Omental fat pad (tissue), 3 donors: ENCODE measurements at regions not wholly inside any gene's neighbourhood (a gene's known extent, or its start where the extent isn't known, plus 50 kb on each side); places are given as distances from the start of the nearest gene placed in this dataset.
"Not testable (repeated sequence)": the region's sequence is repeated elsewhere in the genome, so short reads cannot be mapped to it uniquely, and the experiment has no call there.

ENCODE experiments used
- ATAC-seq: fragments of 150-250 bp; one replicate; pipeline ENCODE4 v1.9.1; 2016; ENCODE audit warnings: mild to moderate bottlenecking, moderate library complexity; ENCODE audit not compliant: low FRiP score
- DNase-seq: peaks from one replicate; pipeline ENCODE4 v3.0.0-alpha.2; 2019; ENCODE audit warnings: low spot score
- CTCF ChIP-seq, 3 donors: fragments of 450-650 bp; IDR thresholded peaks; one replicate each; pipeline ENCODE4 v1.5.1; 2016 to 2017; ENCODE audit warnings: antibody characterized with exemption in 3 of 3, mild to moderate bottlenecking in 3 of 3, moderate library complexity in 2 of 3

GRCh38 chr5:136736021-136736420 lies 370.7 kb upstream of the TRPC7 start:
- no peak for TF ChIP-seq CTCF (IDR thresholded peaks at IDR 0.05)
- ATAC-seq = no peak

GRCh38 chr5:136735611-136736010 lies 370.3 kb upstream of the TRPC7 start:
- ATAC-seq = not testable (repeated sequence)

More at GRCh38 chr5:136736021-136736420, 370.7 kb upstream of the TRPC7 start:
- DNase-seq = no peak

GRCh38 chr5:136734628-136735027 lies 369.3 kb upstream of the TRPC7 start:
- no peak for ATAC-seq
- no peak for DNase-seq
- no peak for TF ChIP-seq CTCF (IDR thresholded peaks at IDR 0.05)

More at GRCh38 chr5:136735611-136736010, 370.3 kb upstream of the TRPC7 start:
- not testable (repeated sequence) for DNase-seq

- no peak for TF ChIP-seq CTCF (IDR thresholded peaks at IDR 0.05)
- DNase-seq (no peak), ATAC-seq (no peak)
Measured at GRCh38 chr5:136732751-136733150, 367.4 kb upstream of the TRPC7 start.

- TF ChIP-seq CTCF (IDR thresholded peaks at IDR 0.05) = no peak
- ATAC-seq = no peak
- no peak for DNase-seq
Measured at GRCh38 chr5:136731241-136731900, 366.0 kb upstream of the TRPC7 start.

GRCh38 chr5:136730426-136730825 lies 365.1 kb upstream of the TRPC7 start:
- ATAC-seq (no peak), DNase-seq (no peak)
- TF ChIP-seq CTCF (IDR thresholded peaks at IDR 0.05) = no peak

GRCh38 chr5:136729901-136730355 lies 364.6 kb upstream of the TRPC7 start:
- no peak for TF ChIP-seq CTCF (IDR thresholded peaks at IDR 0.05)
- ATAC-seq (no peak), DNase-seq (no peak)
